D341Med (cell line): ENCODE measurements at regions not wholly inside any gene's neighbourhood (a gene's known extent, or its start where the extent isn't known, plus 50 kb on each side); places are given as distances from the start of the nearest gene placed in this dataset.
A peak's percentile ranks its signal among the peaks of the same experiment; 100 is the strongest.
"Not testable (repeated sequence)": the region's sequence is repeated elsewhere in the genome, so short reads cannot be mapped to it uniquely, and the experiment has no call there.

Experiments used
- DNase-seq: peaks from one replicate; pipeline ENCODE4 v3.0.0; 2012; ENCODE audit warnings: low spot score

- DNase-seq: no peak
Observed at GRCh38 chr9:2395814-2396612, 225.6 kb upstream of the VLDLR start.

DNA sequence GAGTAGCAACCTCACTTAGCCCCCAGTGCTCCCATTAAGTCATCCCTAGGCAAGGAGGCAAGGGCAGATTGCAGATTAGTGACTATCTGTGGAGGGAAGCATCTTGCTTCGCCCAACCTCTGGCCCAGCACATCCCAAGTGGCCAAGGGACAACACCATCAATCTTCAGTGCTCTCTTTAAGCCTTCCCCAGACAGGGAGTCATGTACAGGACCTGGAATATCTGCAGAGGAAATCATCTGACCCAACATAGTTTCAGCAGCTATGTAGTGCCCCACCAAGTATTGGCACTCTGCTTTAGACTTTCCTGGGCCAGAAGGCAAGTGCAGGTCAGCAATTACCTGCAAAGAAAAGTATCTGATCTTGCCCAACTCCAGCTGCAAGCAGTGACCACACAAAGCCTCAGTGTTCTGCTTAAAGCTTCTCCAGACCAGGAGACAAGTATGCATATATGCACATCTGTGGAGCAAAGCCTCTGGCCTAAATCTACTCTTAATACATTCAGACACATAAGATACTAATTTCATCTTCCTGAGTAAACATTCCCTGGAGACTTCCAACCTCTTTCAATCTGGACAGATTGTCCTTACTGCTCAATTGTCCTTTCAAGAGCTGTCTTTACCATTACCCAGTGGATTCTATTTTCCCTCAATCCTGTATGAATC, 224.8 kb upstream of the VLDLR start:
- DNase-seq: no peak

DNA sequence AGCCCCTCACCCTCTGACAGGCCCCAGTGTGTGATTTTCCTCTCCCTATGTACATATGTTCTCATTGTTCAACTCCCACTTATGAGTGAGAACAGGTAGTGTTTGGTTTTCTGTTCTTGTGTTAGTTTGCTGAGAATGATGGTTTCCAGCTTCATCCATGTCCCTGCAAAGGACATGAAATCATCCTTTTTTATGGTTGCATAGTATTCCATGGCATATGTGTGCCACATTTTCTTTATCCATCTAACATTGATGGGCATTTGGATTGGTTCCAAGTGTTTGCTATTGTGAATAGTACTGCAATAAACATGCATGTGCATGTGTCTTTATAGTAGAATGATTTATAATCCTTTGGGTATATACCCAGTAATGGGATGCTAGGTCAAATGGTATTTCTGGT, 223.7 kb upstream of the VLDLR start:
- DNase-seq: not testable (repeated sequence)

DNA sequence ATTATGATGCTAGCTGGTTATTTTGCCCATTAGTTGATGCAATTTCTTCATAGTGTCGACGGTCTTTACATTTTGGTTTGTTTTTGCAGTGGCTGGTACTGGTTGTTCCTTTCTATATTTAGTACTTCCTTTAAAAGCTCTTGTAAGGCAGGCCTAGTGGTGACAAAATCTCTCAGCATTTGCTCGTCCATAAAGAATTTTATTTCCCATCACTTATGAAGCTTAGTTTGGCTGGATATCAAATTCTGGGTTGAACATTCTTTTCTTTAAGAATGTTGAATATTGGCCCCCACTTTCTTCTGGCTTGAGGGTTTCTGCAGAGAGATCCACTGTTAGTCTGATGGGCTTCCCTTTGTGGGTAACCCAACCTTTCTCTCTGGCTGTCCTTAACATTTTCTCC, 219.8 kb upstream of the VLDLR start:
- DNase-seq: not testable (repeated sequence)

DNA sequence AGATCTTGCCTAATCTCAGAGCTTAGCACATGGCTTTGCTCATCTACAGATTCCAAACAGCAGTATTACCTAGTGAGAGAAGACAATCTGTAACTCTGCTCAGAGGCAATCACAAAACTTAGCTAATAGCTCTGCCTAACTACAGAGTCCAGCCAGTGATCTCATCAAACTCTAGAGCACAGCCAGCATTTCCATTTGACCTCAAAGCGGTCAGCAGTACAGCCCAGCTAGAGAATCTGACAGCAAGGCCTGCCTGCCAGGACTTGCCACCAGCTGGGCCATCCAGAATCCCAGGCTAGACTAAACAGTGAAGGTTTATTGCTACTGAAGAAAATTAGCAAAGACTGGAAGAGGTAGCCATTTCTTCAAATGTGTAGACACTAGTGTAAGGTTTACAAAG, 217.9 kb upstream of the VLDLR start:
- DNase-seq: no peak

DNA sequence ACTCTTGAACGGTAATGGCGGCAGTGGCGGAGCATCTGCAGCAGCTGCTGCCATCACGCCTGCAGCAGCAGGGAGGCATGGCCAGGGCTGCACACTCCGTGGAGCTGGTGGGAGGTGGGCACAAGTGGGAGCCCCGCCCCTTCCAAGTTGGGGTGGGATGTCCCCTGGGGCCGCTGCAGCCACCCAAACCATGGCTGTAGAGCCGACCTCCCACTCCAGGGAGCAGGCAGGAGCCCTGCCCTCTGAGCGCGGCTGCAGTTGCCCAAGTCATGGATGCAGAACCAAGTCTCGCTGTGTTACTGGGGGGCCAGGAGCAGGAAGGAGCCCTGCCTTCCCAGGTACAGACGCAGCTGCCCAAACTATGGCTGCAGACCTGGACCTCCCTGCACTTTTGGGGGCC, 215.3 kb upstream of the VLDLR start:
- DNase-seq: no peak

- no peak for DNase-seq
Observed at GRCh38 chr9:2407450-2407849, 214.1 kb upstream of the VLDLR start.

GRCh38 chr9:2411459-2412215, 209.9 kb upstream of the VLDLR start:
- no peak for DNase-seq

- no peak for DNase-seq
Observed at GRCh38 chr9:2413160-2413805, 208.3 kb upstream of the VLDLR start.

GRCh38 chr9:2414465-2414864, 207.1 kb upstream of the VLDLR start:
- DNase-seq: no peak

DNA sequence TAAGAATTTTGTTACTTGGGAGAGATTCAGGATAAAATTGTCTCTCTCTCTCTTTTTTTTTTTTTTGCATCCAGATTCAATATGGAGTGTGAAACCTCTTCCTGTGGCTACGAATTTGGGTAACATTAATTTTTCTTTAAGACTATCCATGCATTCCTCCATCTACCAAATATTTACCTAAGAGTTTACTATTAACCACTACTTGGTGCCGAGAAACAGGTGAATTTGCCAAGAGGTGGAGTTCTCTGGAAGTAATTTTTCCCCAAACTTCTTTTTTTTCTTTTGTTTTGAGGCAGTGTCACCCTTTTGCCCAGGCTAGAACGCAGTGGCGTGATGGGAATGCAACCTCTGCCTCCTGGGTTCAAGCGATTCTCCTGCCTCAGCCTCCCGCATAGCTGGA, 206.3 kb upstream of the VLDLR start:
- DNase-seq: no peak

DNA sequence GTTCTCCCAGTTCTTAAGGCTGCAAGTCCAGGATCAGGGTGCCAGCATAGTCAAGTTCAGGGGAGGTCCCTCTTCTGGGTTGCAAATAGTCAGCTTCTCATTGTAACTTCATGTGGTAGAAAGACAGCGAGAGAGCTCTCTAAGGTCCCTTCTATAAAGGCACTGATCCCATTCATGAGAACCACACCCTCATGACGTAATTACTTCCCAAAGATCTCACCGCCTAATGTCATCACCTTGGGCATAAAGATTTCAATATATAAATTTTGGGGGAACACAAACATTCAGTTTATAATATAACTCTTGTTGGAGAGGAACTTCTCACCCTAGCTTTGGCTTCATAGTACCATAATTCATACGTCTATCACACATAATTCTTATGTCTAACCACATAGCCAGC, 203.9 kb upstream of the VLDLR start:
- DNase-seq: no peak

- no peak for DNase-seq
Observed at GRCh38 chr9:2418619-2419018, 203.0 kb upstream of the VLDLR start.

- DNase-seq: no peak
Observed at GRCh38 chr9:2419347-2419746, 202.2 kb upstream of the VLDLR start.

DNA sequence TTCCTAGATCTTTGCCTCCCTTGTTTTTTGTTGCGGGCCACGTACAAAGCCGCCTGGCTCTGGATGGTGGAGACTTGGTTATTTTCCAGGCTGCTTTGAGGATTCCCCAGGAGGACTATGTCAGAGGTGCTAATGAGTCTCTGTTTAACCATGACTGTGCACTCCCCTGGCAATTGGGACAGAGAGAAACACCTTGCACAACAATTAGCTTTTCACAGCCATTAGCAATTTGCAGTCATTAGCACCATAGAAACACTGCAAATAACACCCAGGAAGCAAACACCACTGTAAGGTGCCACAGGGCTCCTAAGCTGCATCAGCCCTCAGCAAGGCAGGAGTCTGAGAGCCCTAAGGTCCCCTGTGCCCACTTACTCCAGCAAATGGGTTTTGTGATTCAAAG, 201.0 kb upstream of the VLDLR start:
- DNase-seq: peak; percentile 73

DNA sequence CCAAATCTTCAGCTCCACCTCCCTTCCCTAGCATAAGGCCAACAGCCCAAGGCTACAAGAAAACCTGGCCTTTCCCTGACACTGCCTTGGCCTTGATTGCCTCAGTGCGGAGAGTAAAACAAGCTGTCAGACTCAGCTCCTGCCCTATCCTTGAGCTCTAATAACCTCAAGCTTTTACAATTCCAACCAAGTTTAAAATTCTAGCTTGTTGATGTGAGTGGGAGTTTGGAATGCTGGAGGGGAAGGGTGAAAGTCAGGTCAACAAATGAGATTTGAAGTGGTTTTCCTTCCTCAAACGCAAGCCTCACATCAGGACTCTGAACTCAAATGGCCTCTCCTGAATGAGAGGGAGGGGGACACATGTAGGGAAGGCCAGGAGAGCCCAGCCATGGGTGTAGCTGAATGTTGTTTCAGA, 197.0 kb upstream of the VLDLR start:
- no peak for DNase-seq

DNA sequence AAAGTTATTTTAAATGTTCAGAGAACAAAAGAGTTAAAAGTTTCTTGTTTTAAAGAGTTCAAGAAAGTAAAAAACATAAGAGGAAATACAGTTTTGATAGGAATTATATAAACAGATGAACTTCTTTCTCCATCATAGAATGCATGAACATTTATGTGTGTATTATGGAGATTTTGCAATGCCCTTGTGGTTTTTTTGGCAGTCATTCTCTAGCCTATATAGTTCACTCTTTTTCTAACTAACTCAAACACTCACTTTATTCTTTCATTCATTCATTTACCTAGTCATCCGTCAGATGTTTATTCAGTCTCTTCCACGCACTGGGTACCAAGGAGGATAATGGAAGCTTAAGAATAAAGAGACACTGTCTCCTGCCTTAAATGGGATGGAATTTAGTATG, 195.9 kb upstream of the VLDLR start:
- DNase-seq: no peak

GRCh38 chr9:2427120-2427891, 194.3 kb upstream of the VLDLR start:
- no peak for DNase-seq

- DNase-seq: no peak
Observed at GRCh38 chr9:2439957-2440356, 181.6 kb upstream of the VLDLR start.

DNA sequence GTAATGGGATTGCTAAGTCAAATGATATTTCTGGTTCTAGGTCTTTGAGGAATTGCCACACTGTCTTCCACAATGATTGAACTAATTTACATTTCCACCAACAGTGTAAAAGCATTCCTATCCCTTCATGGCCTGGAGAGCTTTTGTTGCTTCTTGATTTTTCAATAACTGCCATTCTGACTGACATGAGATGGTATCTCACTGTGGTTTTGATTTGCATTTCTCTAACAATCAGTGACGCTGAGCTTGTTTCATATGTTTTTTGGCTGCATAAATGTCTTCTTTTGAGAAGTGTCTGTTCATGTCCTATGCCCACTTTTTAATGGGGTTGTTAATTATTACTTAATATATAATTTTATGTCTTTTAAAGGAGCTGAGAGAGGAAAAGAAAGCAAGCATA, 177.7 kb upstream of the VLDLR start:
- not testable (repeated sequence) for DNase-seq

DNA sequence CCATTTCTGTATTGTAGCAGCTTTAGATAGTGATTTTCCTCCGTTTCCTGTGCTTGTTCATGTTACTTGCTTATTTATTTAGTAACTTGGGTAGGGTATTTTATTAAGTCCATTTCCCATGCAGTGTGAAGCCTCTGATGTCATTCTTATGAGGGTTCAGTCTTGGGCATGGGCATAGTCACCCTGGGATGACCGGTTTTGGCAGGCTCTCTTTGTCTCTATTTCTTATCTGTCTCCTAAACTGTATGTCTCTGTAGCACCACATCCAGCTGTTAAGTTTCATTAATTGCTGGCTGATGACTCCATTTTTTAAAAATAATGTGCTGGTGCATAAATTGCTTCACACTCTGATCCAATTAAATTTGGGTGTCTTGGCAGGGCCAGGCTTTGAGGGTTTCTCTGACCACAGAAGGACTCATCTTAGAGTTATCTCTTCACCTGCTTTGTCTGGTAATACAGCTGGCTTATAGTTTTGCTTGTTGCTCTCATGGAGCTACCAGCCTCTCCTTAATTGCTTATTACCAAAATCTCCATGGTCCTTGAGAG, 173.3 kb upstream of the VLDLR start:
- no peak for DNase-seq
